Middle frontal gyrus (tissue), 1 donor: ENCODE measurements at regions not wholly inside any gene's neighbourhood (a gene's known extent, or its start where the extent isn't known, plus 50 kb on each side); places are given as distances from the start of the nearest gene placed in this dataset.

Source experiments
- DNase-seq: peaks from one replicate; pipeline ENCODE4 v3.0.0-alpha.2; 2015; ENCODE audit warnings: low spot score; ENCODE audit errors: extremely low spot score

DNA sequence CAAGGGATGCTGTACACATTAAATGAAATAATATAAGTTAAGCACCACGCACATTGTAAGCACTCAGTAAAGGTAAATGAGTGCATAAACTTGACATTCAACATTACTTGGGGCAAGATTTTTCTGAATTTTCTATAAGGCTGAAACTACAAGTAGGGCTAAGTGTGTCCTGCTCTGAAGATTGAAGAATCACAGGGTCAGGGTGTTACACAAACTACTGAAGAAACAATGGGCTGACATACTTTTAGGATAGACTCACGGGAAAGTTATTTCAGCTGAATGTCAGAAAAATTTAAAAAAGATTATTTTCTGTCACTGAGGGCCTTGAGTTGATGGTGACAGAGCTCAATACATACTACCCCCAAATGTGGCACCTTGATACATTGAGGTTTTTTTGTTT, 644.2 kb upstream of the PLXNA2 start:
- DNase-seq: no peak

DNA sequence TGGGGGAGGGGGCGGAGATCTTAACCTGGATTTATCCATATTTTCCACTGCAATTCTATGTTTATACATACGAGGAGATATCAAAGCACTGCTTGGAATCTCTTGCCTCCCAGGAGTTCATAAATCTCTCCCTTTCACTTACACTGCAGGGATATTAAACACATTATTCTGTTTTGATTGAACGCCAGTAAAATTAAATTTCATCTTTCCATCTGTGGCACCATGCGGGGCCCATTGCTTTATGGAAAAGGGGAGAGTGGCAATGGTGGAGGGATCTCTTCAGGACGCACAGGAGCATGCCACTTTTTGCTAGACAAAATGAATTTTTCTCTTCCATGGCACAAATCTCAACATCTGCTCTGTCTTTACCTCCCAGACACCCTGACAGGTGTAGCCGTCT, 648.0 kb upstream of the PLXNA2 start:
- DNase-seq: no peak

DNA sequence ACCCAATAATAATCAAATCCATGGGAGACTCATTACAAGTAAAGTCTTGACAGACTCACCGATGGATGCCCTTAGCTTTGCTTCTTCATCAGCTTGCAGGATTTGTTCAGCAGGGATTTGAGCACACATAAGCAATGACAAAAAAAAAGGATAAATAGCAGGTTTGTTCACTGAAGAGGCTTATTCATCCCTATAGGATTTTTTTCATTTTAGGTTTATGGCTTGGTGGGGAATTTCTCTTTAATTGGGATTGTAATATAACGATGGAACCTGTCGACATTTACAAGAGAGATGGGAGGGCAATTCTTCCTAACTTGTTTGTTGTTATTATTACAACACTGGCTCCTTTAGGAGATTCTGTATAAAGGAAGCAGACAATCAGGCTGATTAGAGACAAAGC, 649.1 kb upstream of the PLXNA2 start:
- DNase-seq: no peak

DNA sequence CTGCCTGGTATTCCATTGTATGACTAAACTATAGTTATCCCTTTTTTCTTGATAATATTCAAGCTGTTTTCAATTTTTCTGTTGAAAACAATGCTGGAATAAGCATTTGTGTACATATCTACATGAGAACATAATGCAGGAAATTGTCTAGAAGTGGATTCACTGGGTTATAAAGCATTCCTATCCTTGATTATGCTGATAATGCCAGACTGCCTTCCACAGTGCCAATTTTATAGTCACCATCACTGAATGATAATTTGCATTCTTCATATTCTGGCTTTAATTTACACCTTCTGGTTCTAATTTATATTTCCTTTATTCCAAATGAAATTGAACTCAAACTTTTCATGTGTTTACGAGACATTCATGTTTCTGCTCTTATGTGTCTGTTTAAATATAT, 651.0 kb upstream of the PLXNA2 start:
- DNase-seq: no peak

DNA sequence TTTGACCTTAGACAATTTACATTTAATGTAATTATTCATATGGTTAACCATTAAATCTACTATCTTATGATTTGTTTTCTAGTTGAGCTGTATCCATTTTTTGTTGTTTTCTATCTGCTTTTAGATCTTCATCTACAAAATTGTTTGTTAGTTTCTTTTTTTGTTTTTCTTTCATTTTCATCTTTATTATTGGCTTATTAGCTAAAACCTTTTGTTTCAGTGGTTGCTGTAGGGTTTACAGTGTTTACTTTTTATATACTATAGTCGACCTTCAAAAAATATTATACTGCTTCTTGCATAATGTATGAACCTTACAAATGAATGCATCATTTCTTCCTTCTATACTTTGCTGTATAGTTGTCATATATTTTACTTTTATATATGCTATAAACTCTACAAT, 651.6 kb upstream of the PLXNA2 start:
- no peak for DNase-seq

DNA sequence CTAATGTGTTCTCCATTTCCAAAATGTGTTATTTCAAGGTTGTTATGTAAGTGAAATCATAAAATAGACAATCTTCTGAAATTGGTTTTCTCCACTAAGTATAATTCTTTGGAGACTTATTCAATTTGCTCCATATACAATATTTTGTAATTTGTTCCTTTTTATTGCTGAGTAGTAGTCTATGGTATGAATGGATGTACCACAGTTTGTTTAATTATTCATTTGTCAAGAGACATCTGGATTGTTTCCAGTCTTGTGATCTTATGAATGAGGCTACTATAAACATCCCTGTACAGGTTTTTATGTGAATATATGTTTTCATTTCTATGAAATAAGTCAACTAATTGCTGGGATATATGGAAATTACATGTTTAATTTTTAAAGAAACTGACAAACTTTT, 652.6 kb upstream of the PLXNA2 start:
- DNase-seq: no peak

DNA sequence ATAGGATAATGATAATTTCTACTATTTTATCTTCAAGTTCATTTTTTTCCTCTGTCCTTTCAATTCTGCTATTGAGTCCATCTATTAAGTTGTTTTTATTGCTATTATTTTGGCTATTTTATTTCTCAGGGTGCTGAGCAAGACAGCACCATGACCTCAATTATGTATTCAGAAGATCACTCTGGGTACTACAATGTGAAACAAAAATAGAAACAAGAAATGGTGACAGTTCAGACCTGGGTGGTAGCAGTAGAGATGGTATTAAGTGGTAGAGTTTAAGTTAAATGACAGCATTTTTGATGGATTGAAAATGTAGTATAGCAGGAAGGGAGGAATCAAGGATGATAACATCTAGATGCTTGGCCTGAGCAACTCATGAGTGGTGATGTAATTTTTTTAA, 655.3 kb upstream of the PLXNA2 start:
- no peak for DNase-seq

- DNase-seq: no peak
Measured at GRCh38 chr1:208903251-208903905, 659.2 kb upstream of the PLXNA2 start.

GRCh38 chr1:208907790-208908189, 663.6 kb upstream of the PLXNA2 start:
- DNase-seq: no peak

- no peak for DNase-seq
Measured at GRCh38 chr1:208909011-208909984, 665.1 kb upstream of the PLXNA2 start.

DNA sequence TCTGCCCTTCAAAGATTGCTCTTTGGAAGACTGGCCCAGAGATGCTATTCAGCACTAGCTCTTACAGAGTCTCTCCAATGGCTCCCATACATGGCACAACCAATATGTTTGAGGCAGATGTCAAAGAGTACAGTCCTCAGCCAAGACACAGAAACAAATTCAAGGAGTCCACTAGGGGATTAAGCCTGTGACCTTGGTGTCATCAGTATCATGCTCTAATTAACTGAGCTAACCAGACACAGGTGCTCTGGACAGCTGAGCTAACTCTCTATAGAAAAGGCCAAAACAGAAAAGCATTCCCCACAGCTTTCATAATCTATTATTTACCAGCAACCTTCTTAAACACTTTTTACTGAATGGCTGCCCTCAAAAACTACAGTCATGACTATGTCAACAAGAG, 666.0 kb upstream of the PLXNA2 start:
- no peak for DNase-seq

DNA sequence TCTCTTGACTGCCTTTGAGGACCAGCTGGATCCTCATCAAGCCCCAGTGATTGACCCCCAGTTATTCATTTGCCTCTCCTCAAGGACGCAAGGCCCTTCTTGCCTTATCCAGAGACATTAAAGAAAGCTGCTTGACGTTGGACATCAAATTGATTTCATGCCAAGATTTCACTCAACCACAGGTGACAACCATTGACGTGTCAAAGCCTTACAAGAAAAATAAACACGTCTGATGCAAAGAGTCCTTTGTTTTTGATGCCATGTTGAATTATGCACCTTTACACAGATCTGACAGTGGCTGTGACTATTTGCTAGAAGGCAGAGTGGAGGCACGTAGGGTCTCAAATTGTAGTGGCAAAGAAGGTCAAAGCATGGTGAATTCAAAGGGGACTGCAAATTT, 666.2 kb upstream of the CAMK1G start:
- DNase-seq: no peak

- no peak for DNase-seq
Measured at GRCh38 chr1:208917723-208918122, 665.8 kb upstream of the CAMK1G start.

- no peak for DNase-seq
Measured at GRCh38 chr1:208918160-208918559, 665.4 kb upstream of the CAMK1G start.

- no peak for DNase-seq
Measured at GRCh38 chr1:208919371-208919770, 664.1 kb upstream of the CAMK1G start.

- DNase-seq: no peak
Measured at GRCh38 chr1:208921259-208921658, 662.3 kb upstream of the CAMK1G start.

DNA sequence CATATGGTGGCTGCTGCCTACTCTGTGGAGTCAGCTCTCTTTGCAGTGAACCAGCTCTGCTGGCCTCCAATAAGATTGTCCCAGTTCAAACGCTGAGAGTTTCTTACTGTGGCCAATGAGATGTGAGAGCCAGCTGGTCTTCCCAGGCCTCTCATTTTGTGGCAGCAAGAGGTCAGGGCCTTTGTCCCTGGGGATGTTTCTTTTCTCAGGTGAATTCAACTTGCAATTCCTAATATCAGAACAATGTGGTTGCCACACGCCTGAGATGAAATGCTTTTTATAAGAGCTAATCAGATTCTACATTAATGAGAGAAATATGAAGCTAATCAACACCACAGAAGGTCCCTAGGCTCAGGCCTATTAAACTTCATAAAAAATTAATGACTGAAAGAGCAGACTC, 660.1 kb upstream of the CAMK1G start:
- DNase-seq: no peak

- no peak for DNase-seq
Measured at GRCh38 chr1:208923946-208924720, 659.4 kb upstream of the CAMK1G start.

GRCh38 chr1:208924928-208925327, 658.6 kb upstream of the CAMK1G start:
- DNase-seq: no peak

- DNase-seq: no peak
Measured at GRCh38 chr1:208928349-208929010, 655.0 kb upstream of the CAMK1G start.

DNA sequence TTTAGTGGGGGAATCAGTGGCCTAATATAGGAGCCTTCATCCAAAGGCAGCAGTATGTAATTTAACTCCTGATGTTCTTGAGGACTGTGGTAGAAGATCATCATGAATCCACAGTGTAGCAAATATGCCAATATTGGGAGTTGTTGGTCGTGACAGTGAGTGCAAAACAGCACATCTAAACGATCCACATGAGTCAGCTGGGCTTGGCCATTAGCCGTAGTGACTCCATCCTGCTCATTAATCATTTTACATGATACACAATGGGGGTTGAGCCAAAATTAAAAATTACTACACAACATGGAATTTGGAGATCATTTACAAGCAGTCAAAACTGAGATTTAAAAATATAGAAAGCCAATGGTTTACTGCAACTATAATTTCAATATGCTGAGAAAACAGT, 653.9 kb upstream of the CAMK1G start:
- no peak for DNase-seq
